ENCODE measurements at regions not wholly inside any gene's neighbourhood (a gene's known extent, or its start where the extent isn't known, plus 50 kb on each side); places are given as distances from the start of the nearest gene placed in this dataset.
"Not testable (repeated sequence)": the region's sequence is repeated elsewhere in the genome, so short reads cannot be mapped to it uniquely, and the experiment has no call there.

GRCh38 chr2:10230499-10230898 lies 72.2 kb upstream of the HPCAL1 start:
- dilution Hi-C loops (cut with MboI; ENCODE audit: extremely low pct_ligation_motif_present, low sequenced_read_pairs) = no loop called here
- no peak overlapping the region for H3K9ac ChIP-seq (replicated peaks; ENCODE audit: extremely low read depth, insufficient read depth, low read length)
- H3K27me3 ChIP-seq (ENCODE audit: control insufficient read depth in 2 of 2, insufficient read depth in 2 of 2, low read length in 2 of 2) = no peaks in the 10 kb centered on the region
- no TSS peak for BruUV-seq (replicated peaks)
- no peak overlapping the region for H3K27ac ChIP-seq (ENCODE audit: insufficient read depth, low read depth, low read length)
- intact Hi-C loops (cut with micrococcal nuclease) = no loop called here
- H3K79me2 ChIP-seq (ENCODE audit: control insufficient read depth, insufficient read depth, low read length) = no peaks in the 10 kb centered on the region
- H3K4me2 ChIP-seq (ENCODE audit: insufficient read depth, low read length) = no peak overlapping the region
- TF ChIP-seq CTCF (IDR thresholded peaks at IDR 0.05; ENCODE audit: extremely low read depth in 1 of 2, insufficient read depth in 1 of 2, low read depth in 1 of 2, low read length in 2 of 2) (no peak), MYC (IDR thresholded peaks at IDR 0.05; ENCODE audit: low read depth, low read length) (no peak), EZH2 (IDR thresholded peaks at IDR 0.05; ENCODE audit: borderline replicate concordance, low read depth, low read length, severe bottlenecking) (no peak), JUN (IDR thresholded peaks at IDR 0.05; ENCODE audit: borderline replicate concordance, insufficient read depth, insufficient read length, low read depth) (no peak), POLR2A (IDR thresholded peaks at IDR 0.05; ENCODE audit: low read depth, low read length) (no peak), POLR2AphosphoS5 (IDR thresholded peaks at IDR 0.05; ENCODE audit: insufficient read depth, low read depth, low read length) (no peak), GATA2 (IDR thresholded peaks at IDR 0.05; ENCODE audit: insufficient read depth, insufficient read length, low read depth, low read length) (no peak), FOS (IDR thresholded peaks at IDR 0.05; ENCODE audit: borderline replicate concordance, insufficient read depth, low read length) (no peak)
- TF ChIP-seq, protein P1, sequence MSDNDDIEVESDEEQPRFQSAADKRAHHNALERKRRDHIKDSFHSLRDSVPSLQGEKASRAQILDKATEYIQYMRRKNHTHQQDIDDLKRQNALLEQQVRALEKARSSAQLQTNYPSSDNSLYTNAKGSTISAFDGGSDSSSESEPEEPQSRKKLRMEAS (IDR thresholded peaks at IDR 0.05; ENCODE audit: insufficient read depth, insufficient read length) = no peak
- ChIA-PET POLR2A (no interaction called here), CTCF (interaction anchor here (0.8 to 1.6 kb wide), 6 partner anchors 13 to 205 kb away, joined by 3 to 5 read pairs (median 3); no protein-coding TSS in a partner anchor)
- peaks cover 2% of the 10 kb centered on the region for H3K4me1 ChIP-seq (ENCODE audit: control insufficient read depth, extremely low read depth, insufficient read depth, low read length)
- no peak for DNase-seq (ENCODE audit: low read depth, low spot score)
- FAIRE-seq = no peak
- no peaks in the 10 kb centered on the region for H3K36me3 ChIP-seq (ENCODE audit: control insufficient read depth in 2 of 2, extremely low read depth in 1 of 2, insufficient read depth in 2 of 2, low read length in 2 of 2)
- no peaks in the 10 kb centered on the region for H3K9me1 ChIP-seq (replicated peaks; ENCODE audit: control insufficient read depth, extremely low read depth, insufficient read depth, low read length)
- H3K9me3 ChIP-seq (replicated peaks; ENCODE audit: control insufficient read depth, insufficient read depth, low read length) = no peaks in the 10 kb centered on the region
- H3K4me3 ChIP-seq (replicated peaks in 1 of 3; ENCODE audit: insufficient read depth in 1 of 3, low read depth in 1 of 3, low read length in 3 of 3) = no peak overlapping the region
- H4K20me1 ChIP-seq (replicated peaks; ENCODE audit: control insufficient read depth, extremely low read depth, insufficient read depth, low read length) = no peaks in the 10 kb centered on the region
- H2AFZ ChIP-seq (ENCODE audit: low read depth, low read length) = no peak overlapping the region

- H3K79me2 ChIP-seq (ENCODE audit: control insufficient read depth, insufficient read depth, low read length); FAIRE-seq; H3K4me2 ChIP-seq (ENCODE audit: insufficient read depth, low read length); H4K20me1 ChIP-seq (replicated peaks; ENCODE audit: control insufficient read depth, extremely low read depth, insufficient read depth, low read length); H3K9ac ChIP-seq (replicated peaks; ENCODE audit: extremely low read depth, insufficient read depth, low read length); H3K27ac ChIP-seq (ENCODE audit: insufficient read depth, low read depth, low read length); H3K9me1 ChIP-seq (replicated peaks; ENCODE audit: control insufficient read depth, extremely low read depth, insufficient read depth, low read length); H3K4me3 ChIP-seq (replicated peaks in 1 of 3; ENCODE audit: insufficient read depth in 1 of 3, low read depth in 1 of 3, low read length in 3 of 3); H3K4me1 ChIP-seq (ENCODE audit: control insufficient read depth, extremely low read depth, insufficient read depth, low read length); dilution Hi-C loops (cut with MboI; ENCODE audit: extremely low pct_ligation_motif_present, low sequenced_read_pairs); BruUV-seq (replicated peaks); H3K9me3 ChIP-seq (replicated peaks; ENCODE audit: control insufficient read depth, insufficient read depth, low read length); intact Hi-C loops (cut with micrococcal nuclease); POLR2A ChIA-PET; DNase-seq (ENCODE audit: low read depth, low spot score); H2AFZ ChIP-seq (ENCODE audit: low read depth, low read length); H3K27me3 ChIP-seq (ENCODE audit: control insufficient read depth in 2 of 2, insufficient read depth in 2 of 2, low read length in 2 of 2); H3K36me3 ChIP-seq (ENCODE audit: control insufficient read depth in 2 of 2, extremely low read depth in 1 of 2, insufficient read depth in 2 of 2, low read length in 2 of 2): not testable (repeated sequence)
- CTCF ChIA-PET = interaction anchor here (0.9 to 1.9 kb wide), 5 partner anchors 73 to 204 kb away, joined by 3 to 5 read pairs (median 3); no protein-coding TSS in a partner anchor
These were observed 71.8 kb upstream of the HPCAL1 start for GRCh38 chr2:10230921-10231320.

Data from endothelial cell of umbilical vein (primary cell).